ENCODE measurements at regions not wholly inside any gene's neighbourhood (a gene's known extent, or its start where the extent isn't known, plus 50 kb on each side); places are given as distances from the start of the nearest gene placed in this dataset.

DNA sequence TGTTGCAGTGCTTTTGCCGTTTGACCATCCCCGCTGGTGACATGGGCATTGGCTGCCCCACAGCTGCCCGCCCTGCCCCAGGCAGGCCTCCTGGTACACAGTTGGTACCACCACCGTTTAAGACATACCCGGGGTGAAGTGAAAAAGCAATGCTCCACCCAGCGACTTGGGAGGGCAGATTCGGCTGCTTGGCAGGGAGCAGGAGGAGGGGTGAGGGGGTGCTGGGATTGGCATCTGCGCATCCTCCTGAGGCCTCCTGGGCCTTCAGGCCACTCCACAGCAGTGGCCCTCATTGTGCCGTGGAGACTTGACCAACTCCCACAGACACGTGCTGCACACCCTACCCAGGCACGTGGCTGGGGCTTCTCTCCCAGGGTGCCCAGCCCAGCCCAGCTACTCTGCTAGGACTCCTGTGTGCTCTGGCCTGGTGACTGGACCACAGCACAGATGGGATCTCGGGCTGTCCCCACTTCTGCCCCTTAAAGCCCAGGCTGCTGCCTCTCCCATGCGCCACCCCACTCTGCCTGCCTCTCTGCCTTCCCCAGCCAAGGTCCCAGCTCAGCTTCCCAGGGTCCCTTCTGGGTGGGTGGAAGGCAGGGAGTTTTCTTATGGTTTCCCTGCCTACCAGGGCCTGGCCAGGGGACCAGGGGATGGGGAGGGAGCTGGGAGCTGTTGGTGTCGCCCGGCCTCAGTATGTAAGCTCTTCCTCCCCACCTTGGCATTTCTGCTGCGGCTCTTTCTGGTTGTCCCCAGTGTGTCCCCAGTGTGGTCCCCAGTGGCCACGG is 157.0 kb upstream of the HS6ST1 start:
- DNase-seq: no peak

DNA sequence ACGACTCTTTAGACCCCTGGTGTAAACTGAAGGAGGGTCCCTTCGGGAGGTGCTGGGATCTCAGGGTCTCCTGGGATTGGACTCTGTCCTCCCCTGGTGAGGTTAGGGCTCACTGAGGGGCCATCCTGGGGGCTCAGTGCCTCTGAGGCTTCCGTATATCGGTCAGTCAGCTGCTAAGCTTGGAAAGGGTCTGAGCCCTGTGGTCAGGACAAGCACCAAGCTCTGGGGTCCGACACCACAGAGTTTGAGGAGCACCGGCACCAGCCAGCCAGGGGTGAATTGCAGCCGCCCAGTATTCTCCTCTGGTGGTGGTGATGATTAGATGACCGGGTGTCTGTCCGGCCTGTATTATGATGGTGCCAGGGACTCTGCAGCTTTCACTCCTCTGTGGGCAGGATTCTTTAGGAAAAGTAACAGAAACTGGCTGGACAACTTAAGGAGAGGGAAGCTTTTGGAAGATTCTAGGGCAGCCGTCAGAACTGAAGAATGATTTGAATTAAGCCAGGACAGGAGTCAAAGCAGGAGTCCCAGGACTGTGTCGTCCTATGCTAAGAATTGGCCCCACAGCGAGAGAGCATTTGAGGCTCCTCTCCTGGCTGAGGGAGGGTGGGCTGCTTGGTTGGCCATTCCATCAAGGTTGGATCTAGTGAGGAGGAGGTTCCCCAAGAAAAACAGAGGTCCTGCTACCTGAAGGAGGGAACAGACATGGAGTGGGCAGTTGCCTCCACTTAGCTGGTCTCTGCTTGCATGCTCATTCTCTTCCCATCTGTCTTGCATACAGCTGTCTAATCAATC is 158.6 kb upstream of the HS6ST1 start:
- peak; percentile 48 for DNase-seq

DNA sequence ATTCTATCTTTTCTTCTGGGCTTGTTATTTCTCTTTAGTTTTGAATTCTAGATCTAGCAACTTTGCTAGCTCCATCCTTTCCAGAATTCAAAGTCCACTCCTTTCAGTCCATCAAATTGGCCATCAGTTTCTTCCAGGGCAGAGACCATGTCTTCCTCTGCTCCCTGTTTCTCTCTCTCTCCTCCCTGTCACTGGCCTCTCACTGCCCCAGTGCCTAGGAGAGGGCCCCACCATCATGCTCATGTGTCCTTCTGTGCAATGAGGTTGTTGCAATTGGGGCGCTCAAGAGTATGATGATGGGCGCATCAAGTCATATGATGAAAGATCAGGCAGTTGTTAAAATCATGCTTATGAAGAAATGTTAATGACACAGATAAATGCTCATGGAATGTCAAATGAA is 159.2 kb upstream of the HS6ST1 start:
- DNase-seq: no peak

DNA sequence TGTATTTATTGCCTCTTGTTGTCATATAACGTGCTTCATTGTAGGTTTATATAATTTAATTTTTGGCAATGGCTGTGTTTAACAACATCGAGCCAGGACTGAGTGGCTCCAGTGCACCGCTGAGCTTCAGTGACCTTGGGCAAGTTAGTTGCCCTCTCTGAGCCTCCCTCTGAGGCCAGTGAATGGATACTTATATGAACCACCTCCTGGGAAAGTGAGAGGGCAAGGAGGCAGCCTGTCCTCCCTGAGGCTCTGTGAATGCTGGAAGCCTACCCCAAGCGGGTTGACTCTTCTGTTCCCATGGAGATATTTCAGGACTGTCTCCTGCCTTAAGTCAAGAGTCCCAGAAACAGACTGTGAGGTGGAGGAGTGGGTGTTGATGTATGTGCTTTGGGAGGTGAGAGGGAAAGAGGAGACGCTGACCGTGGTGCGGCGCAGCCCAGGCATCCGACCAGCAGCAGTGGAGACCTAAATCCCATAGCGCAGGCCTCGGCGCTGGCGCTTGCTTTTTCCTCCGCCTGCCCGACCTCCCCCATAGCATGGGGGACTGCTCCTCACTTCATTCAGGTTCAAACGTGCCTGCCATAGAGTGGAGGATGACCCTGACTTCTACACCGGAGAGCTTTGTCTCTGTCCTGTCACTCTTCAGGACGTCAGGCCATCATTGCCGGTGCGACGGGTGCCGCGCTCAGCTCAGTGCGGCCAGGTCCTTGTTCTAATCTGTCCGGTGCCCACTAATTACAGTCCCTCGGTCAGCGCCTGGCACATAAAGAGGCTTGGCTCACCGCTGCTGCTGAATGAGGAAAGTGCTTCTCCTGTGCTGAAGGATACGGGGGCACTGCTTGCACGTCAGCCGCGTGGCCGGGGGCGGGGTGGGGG is 167.3 kb upstream of the HS6ST1 start:
- no peak for DNase-seq

DNA sequence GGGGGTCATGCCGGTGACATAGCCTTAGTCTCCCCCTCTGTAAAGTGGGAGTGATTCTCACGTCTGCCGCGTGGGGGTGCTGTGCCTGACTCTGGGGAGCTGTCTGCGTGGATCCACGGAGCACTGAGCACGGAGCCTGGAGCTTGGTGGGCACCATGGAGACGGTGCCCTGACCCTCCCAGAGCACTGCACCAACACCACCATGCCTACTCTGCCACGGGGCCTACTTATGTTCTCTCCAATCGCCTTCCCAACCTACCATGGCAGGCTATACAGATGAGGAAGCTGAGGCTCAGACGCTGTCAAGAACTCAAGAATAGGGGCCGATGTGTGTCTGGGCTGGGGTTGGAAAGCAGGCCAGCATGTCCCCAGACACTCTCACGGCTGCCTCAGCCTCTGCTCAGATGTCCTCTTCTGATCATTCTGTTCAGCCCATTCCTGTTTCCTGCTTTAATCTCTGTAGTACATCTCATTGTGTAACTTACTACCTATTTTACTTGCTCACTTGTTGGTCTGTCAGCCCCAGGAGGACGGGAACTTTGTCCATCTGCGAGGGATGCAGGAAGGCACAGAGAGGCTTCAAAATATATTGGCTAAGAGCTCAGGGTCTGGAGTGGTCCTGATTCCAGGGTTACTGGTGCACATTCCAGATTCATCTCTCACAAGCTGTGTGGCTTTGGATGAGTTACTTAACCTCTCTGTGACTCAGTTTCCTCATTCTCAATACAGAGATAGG is 168.1 kb upstream of the HS6ST1 start:
- DNase-seq: no peak

DNA sequence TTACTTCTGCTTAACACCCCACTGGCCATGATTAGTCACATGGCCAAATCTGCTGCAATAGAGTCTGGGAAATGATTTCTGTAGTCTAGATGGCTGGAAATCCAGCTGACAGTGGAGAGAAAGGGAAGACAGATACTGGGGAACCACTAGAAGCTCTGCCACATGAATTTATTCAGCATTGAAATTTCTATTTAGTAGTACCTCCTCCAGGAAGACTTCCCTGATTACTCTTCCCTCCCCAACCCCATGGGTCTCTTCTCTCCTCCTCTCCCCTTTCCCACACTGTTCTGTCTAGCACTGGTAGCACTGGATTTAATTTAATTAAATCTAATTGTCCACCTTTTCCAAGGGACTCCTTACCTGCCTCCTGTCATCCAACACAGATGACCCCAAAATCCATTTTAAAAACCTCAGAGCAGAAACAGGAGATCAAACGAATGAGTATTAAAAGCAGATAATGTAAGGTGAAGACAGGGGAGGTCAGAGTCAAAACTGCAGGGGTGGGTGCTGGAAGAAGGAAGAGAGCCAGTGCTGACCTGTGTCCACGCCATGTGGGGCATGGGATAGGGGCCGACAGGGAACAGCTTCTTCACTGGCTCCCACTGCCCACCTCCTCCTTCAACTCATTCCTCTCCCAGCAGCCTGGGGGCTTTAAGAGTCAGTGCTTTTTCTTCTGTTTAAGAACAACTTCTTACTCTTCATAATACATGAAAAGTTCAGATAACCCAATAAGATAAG is 169.2 kb upstream of the HS6ST1 start:
- no peak for DNase-seq

DNA sequence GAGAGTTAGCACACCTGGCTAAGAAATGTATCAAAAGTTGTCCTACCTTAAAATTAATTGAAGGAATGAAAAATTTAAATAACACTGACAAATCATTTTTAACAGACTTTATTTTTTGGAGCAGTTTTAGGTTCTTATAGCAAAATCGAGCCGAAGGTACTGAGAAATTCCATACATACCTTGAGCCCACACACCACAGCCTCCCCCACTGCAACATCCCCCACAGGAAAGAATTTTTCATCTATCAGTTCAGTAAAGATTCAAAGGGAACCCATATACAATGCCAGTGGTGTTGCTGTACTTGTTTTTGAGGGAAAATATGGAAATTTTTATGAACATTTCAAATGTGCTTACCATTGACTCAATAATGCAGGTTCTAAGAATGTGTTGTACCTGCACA is 169.8 kb upstream of the HS6ST1 start:
- no peak for DNase-seq

DNA sequence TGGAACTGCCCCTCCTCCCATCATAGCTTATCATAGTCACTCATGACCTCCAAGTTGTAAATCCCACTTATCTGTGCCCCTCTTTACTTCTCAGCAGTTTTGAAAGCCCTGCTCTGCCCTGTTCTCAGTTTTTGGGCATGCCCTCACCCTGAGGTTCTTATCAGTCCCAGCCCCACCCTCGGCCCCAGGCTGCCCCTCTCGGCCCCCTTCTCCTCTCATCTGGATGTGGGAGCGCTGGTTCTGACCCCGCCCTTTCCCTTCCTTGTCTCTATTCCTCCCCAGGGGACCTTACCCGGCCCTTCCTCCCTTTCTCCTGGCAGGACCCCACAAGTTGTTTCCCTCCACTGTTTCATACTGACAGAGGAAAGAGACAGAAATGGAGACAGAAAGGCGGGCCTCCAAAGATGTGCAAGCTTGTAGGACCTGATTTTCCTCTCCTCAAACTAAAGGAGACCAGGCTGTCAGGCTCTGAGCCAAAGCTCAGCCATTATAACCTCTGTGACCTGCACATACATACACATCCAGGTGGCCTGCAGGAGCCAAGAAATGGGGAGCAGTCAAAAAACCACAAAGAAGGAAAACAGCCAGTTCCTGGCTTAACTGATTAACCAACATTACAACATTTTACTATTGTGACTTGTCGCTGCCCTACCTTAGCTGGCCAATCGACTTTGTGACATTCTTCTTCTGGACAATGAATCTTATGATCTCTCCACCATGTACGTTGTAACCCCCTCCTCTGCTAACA is 171.0 kb upstream of the HS6ST1 start:
- no peak for DNase-seq

DNA sequence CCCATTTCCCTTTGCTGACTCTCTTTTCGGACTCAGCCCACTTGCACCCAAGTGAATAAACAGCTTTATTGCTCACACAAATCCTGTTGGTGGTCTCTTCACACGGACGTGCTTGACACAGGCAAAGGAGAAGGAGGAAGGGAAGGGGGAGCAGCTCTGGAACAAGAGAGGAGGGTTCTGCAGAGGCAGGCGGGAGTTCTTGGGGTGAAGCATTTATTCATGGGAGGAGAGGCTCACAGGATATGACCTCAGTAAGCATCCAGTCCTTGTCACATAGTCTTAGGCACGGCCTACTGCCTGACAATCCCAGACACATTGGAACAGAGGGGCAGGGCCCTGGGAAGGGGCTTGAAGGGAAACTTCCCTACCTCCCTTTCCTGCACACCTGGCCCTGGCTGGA is 171.7 kb upstream of the HS6ST1 start:
- DNase-seq: no peak

DNA sequence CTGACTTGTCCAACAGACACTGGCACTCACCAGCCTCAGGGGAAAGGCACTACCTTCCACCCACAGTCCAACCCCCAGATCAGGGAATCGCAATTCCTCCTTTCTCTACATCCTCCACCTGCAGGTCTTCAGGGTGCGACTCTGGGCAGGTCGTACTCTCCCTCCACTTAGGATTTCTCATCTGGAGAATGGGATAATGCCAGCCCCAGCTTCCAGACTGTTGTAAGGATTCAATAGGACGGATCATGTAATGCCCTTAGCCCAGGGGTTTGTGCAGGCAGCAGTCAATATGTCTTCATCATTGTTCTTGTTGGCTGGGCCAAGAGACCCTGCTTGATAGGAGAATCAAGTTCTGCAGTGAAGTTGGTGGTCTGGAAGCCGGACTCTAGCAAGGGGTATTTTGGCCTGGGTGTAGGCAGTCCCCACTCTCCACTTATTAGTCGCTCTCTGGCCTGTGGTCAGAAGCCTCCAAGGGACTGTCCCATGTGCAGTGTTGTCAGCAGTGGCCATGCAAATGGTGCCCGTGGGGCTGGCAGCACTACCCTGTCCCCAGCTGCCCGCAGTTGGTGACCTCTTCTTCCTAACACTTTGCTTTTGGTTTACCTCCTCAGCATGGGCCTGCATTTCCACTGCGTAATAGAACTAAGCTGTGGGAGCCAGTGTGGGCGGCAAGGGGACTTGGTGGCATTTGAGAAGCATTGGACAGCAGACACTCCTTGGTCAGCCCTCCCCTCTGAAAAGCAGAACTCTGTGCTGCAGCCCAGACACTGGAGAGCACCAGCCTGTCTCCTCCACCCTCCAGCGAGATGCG is 172.4 kb upstream of the HS6ST1 start:
- no peak for DNase-seq

DNA sequence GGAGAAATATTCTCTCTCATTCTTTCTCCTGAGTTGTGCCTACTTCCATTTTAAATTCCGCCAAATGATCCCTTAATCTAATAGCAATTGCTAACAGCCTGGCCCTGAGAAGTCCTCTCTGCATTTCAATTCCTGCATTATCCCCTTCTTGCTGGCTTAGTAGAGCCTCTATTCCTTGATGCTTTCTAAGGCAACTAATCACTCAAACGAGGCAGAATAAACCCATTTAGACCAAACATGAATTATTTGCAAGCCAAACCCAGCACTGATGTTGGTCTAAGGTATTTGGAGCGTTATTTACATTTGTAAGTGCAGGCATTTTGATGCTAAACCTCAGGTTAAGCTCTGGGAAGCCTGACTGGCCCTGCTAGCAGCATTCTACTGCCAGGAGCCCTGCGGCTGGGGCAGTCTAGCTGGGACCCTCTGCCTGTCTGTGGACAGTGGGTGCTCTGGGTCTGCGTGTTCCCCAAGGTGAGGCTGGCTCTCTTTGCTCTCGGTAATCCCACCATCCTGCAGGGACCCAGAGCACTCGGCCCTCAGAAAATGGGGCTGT is 173.1 kb upstream of the HS6ST1 start:
- DNase-seq: no peak

DNA sequence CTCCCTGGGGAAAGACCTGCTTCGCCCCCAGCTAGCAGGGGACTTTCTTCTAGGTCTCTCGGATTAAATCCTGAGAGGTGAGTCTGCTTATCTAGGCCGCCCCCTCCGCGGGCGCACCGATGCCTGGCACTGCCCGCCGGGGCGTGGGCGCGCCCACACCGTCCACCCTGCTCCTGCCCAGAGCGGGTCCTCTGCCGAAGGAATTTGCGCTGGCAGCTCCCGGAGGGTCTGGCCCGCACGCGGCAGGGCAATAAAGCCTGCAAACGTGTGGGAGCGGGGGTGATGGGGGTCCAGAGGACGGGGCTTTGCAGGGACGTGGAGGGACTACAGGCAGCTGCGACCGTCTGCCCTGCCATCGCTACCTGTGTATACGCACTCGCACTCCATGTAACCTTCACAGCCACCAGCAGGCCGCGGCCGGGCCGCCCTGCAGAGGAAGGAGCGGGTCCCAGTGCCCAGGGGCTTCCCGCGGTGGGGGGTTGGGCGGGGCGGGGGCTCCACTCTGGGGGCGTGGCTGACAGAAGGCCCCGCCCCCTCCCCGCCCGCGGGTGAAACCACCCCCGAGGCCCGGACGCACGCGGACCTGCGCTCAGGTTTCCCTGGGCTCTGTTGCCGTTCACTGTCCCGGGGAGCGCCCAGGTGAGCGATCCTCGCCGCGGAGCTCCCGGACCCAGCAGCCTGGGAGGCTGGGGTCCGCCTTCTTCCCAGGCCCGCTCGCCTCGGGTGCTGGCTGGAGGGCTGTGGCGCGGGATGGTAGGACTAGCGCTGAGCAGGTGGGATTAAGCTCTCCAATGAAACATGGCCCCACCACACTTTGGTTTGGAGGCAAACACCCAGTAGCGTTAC is 174.5 kb upstream of the HS6ST1 start:
- no peak for DNase-seq

DNA sequence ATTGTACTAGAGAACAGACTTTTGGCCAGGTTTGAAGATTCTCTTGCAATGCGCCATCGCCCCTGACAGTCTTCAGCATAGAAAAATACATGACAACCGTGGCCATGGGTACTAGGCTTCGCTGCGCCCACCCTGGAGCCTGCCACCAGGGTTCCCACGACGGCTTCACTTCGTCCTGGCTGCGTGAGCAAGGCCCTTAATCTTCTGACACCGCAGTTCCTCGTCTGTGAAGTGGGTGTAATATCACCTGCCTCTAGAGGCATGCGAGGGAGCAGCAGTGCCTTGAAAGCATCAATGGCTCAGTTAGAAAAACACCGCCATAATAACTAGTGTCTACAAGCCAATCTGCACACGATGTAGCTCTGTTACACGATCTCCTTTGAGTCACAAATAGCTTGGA is 175.2 kb upstream of the HS6ST1 start:
- no peak for DNase-seq

DNA sequence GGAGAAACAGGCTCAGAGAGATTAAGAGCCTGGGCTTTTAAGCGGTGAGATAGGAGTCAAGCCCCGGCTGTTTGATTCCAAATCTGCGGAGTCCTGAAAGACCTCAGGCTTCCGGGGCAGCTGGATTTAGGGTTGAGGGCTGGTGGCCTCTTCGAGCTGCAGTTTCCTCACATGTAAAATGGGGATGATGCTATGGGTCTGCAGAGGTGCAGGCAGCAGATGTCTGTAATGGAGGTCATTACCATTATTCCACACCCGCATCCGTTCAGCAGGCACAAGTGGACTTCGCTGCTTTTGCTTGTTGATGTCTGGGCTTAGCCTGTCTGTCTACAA is 175.6 kb upstream of the HS6ST1 start:
- no peak for DNase-seq

DNA sequence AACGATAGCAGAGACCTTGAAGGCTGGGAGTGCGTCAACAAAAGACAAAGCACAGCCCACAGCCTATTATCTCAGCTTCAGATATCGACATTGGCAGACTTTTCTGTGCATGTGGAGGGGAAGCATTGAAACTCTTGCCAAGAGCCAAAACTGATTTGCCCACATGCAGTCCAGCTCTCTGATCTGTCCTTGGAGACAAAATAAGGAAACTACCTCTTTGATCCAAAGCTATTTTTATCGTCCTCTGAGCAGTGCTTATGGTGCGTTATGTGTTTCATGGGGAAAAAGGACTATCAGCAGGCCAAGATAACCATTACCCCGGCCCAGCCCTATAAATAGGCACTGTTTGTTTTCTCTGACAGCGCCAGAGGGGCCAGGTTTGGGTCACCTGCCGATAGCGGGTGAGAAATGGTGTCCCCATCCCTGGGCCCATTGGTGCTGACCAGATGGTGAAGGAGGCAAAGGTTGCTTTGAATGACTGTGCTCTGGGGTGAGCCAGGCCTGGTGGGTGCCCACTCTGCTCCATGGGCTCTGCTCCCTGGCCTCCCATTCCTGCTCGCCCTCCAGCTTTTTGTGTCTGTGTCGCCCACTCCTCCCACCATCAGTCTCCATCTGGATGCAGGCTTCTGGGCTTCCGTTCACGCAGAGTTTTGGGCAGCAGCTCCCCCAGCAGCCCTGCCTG is 176.1 kb upstream of the HS6ST1 start:
- no peak for DNase-seq

DNA sequence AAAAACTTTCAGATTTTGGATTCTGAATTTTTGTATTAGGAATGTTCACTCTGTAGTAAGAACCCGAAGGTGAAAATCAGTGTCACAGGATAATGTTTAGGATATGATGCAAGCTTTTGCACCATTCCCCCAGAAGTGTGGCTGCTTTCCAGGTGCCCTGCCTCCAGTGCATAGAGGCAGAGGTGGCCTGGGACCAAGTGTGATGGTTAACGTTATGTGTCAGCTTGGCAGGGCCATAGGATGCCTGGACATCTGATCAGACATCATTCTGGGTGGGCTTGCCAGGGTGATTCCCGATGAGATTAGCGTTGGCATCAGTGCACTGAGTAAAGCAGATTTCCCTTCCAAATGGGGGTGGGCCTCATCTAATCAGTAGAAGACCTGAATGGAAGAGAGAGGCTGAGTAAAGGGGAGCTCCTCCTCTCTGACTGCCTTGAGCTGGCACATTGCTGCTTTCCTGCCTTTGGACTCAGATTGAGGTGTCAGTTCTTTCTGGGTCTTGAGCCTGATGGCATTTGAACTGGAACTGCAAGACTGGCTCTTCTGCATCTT is 177.4 kb upstream of the HS6ST1 start:
- DNase-seq: no peak

DNA sequence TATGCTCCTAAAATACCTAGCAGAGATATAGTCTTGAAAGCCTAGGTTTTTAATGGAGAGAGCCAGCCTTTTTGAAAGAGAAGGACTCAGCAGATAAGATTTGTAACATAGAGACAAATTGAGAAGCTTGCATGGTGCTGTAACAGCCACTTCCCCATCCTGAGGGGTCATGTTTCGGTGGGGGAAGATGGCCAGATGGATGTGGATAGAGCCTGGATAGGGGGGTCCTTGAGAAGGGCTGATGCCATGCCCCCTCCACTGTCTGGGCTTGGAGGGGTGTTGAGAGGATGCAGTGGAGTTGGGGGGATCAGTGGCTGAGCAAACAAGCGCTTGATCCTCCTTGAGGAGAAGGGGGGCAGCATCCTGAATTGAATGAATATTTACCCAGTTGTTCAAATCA is 178.0 kb upstream of the HS6ST1 start:
- DNase-seq: no peak

DNA sequence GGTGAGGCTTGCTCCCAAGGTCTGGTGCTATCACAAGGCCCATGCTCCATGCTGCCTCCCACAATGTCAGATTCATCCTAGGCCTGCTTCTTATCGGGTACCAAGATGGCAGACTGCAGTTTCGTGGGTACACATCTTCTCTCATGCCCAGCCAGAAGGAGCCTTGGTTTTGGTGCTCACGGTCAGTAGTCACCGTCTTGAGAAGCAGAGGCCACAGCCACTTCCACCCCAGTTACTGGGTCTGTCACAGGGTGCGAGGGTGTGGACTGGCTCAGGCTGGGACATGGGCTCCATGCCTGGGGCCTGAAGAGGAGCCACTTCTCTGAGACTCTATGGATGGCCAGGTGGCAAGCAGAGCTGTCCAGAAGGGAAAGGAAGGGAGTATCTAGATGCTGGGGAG is 178.8 kb upstream of the HS6ST1 start:
- DNase-seq: no peak

Data from NCI-H526 treated with DMSO at 0.1 percent for 48 hours (cell line).